GM12878 (cell line): ENCODE measurements at regions not wholly inside any gene's neighbourhood (a gene's known extent, or its start where the extent isn't known, plus 50 kb on each side); places are given as distances from the start of the nearest gene placed in this dataset.

Experiments used
- BCL11A ChIP-seq: IDR thresholded peaks from 2 replicates; pipeline ENCODE4 v1.6.1; 2011; ENCODE audit warnings: low read depth, low read length
- CHD2 ChIP-seq: IDR thresholded peaks from 2 replicates; pipeline ENCODE4 v1.6.1; 2011; ENCODE audit warnings: low read depth, low read length, improper control_type of control experiment, borderline replicate concordance
- CTCF ChIP-seq, 3 experiments: IDR thresholded peaks in 2 of 3; conservative IDR thresholded peaks in 1 of 3; 2 replicates each; pipeline ENCODE4 v1.5.1; 2011; ENCODE audit warnings: low read depth in 3 of 3, low read length in 3 of 3, mild to moderate bottlenecking in 3 of 3, control low read depth in 2 of 3, moderate library complexity in 2 of 3, inconsistent platforms in 1 of 3, mixed read lengths in 1 of 3; ENCODE audit not compliant: control insufficient read depth in 2 of 3, insufficient read depth in 1 of 3; ENCODE audit errors: extremely low read depth in 1 of 3
- IRF3 ChIP-seq: fragments of 450-650 bp; IDR thresholded peaks from 2 replicates; pipeline ENCODE4 v1.6.1; 2014; ENCODE audit warnings: mild to moderate bottlenecking
- POLR2A ChIP-seq: IDR thresholded peaks from 2 replicates; pipeline ENCODE4 v1.6.1; 2011; ENCODE audit warnings: low read depth, mild to moderate bottlenecking, low read length
- SUZ12 ChIP-seq: fragments of 200-600 bp; sonication (generic); IDR thresholded peaks from one replicate; pipeline ENCODE4 v1.6.1; 2018; ENCODE audit warnings: antibody characterized with exemption, mild to moderate bottlenecking; ENCODE audit not compliant: unreplicated experiment
- TAF1 ChIP-seq: IDR thresholded peaks from 2 replicates; pipeline ENCODE4 v1.6.1; 2011; ENCODE audit warnings: mild to moderate bottlenecking, low read depth, low read length, borderline replicate concordance
- USF1 ChIP-seq: IDR thresholded peaks from 2 replicates; pipeline ENCODE4 v1.6.1; 2011; ENCODE audit warnings: borderline replicate concordance, low read depth, mild to moderate bottlenecking, moderate library complexity, mixed read lengths, low read length; ENCODE audit not compliant: insufficient read depth; ENCODE audit errors: extremely low read length
- USF2 ChIP-seq: IDR thresholded peaks from 2 replicates; pipeline ENCODE4 v1.6.1; 2011; ENCODE audit warnings: low read depth, low read length, improper control_type of control experiment, borderline replicate concordance
- ZNF384 ChIP-seq: IDR thresholded peaks from 2 replicates; pipeline ENCODE4 v1.6.1; 2012; ENCODE audit warnings: low read depth, mild to moderate bottlenecking, low read length, improper control_type of control experiment, borderline replicate concordance
- TF ChIP-seq, protein P1 (sequence below): IDR thresholded peaks from 2 replicates; pipeline ENCODE4 v1.6.1; 2011; ENCODE audit warnings: low read depth, mild to moderate bottlenecking, low read length, moderate library complexity, borderline replicate concordance; ENCODE audit errors: extremely low read depth
- TF ChIP-seq, protein P2 (sequence below): IDR thresholded peaks from 2 replicates; pipeline ENCODE4 v1.6.1; 2011; ENCODE audit warnings: mild to moderate bottlenecking, low read depth, low read length, moderate library complexity; ENCODE audit not compliant: insufficient replicate concordance

DNA sequence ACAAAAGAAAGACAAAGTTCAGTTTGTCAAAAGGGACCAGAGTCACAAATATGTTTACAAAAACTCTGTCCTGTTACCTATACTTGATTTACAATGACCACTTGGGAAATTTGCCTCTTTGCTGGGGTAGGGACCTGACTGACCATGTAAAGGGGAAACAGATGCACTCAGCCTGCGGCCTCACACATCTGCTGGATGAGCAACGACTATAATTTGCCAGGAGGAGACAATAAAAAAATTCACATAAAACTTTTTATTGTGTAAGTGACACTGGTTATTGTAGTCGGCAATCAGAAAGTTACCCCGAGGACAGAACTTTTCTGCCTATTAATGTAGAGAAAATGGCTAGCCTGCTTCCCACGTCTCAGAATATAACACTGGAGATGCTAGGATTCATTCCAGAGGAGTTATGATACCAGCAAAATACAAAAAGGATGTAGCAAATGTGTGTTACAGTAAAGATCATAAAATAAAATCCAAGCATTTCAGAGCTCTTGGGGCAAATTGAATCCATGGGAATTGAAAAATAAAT lies 415.4 kb upstream of the SPTLC3 start:
- TF ChIP-seq BCL11A = no peak
- TF ChIP-seq, protein P1, sequence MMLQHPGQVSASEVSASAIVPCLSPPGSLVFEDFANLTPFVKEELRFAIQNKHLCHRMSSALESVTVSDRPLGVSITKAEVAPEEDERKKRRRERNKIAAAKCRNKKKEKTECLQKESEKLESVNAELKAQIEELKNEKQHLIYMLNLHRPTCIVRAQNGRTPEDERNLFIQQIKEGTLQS = no peak
- TF ChIP-seq, protein P2, sequence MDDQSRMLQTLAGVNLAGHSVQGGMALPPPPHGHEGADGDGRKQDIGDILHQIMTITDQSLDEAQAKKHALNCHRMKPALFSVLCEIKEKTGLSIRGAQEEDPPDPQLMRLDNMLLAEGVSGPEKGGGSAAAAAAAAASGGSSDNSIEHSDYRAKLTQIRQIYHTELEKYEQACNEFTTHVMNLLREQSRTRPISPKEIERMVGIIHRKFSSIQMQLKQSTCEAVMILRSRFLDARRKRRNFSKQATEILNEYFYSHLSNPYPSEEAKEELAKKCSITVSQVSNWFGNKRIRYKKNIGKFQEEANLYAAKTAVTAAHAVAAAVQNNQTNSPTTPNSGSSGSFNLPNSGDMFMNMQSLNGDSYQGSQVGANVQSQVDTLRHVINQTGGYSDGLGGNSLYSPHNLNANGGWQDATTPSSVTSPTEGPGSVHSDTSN = no peak
- TF ChIP-seq TAF1 = no peak
- TF ChIP-seq ZNF384 = no peak
- TF ChIP-seq CHD2 = no peak
- TF ChIP-seq POLR2A = no peak
- TF ChIP-seq IRF3 = no peak
- no peak for TF ChIP-seq CTCF (IDR thresholded peaks at IDR 0.05 in 2 of 3, conservative IDR thresholded peaks at IDR 0.05 in 1 of 3; ENCODE audit: control insufficient read depth in 2 of 3, extremely low read depth in 1 of 3, insufficient read depth in 1 of 3, low read depth in 3 of 3, low read length in 3 of 3)
- no peak for TF ChIP-seq SUZ12
- TF ChIP-seq USF1 = no peak
- TF ChIP-seq USF2 = no peak
